Prostate gland (tissue), 2 donors: ENCODE measurements at regions not wholly inside any gene's neighbourhood (a gene's known extent, or its start where the extent isn't known, plus 50 kb on each side); places are given as distances from the start of the nearest gene placed in this dataset.

Experiments used
- DNase-seq: peaks from one replicate; pipeline ENCODE4 v3.0.0-alpha.2; 2019; ENCODE audit warnings: low spot score
- H3K27ac ChIP-seq, 2 donors: fragments of 200-600 bp; sonication (generic); 2 replicates each; pipeline ENCODE4 v1.5.1; 2017 to 2019
- H3K27me3 ChIP-seq: fragments of 200-600 bp; sonication (generic); replicated peaks from 2 replicates; pipeline ENCODE4 v1.5.1; 2019; ENCODE audit not compliant: insufficient read depth
- H3K36me3 ChIP-seq, 2 donors: fragments of 200-600 bp; sonication (generic); 1 replicate in 1 of 2; 2 replicates in 1 of 2; pipeline versions ENCODE4 v1.5.1 to v1.8.1; 2017 to 2019
- H3K4me1 ChIP-seq: fragments of 200-600 bp; sonication (generic); replicated peaks from 2 replicates; pipeline ENCODE4 v1.5.1; 2019
- H3K4me3 ChIP-seq, 2 donors: fragments of 200-600 bp; sonication (generic); 2 replicates each; pipeline ENCODE4 v1.5.1; 2017 to 2019
- H3K9me3 ChIP-seq: fragments of 200-600 bp; sonication (generic); 2 replicates; pipeline ENCODE4 v1.5.1; 2017
- CTCF ChIP-seq, 4 experiments: fragments of 200-600 bp in 2 of 4; fragments of 450-650 bp in 2 of 4; sonication (generic) in 2 of 4; IDR thresholded peaks; 1 replicate in 3 of 4; 2 replicates in 1 of 4; pipeline ENCODE4 v1.5.1; 2016 to 2019; ENCODE audit warnings: antibody characterized with exemption in 4 of 4, mild to moderate bottlenecking in 2 of 4, moderate library complexity in 2 of 4
- POLR2A ChIP-seq: fragments of 450-650 bp; IDR thresholded peaks from one replicate; pipeline ENCODE4 v1.6.1; 2016; ENCODE audit warnings: antibody characterized with exemption, mild to moderate bottlenecking
- POLR2AphosphoS5 ChIP-seq: sonication (generic); formaldehyde crosslinking; IDR thresholded peaks from one replicate; pipeline ENCODE4 v1.6.1; 2017; ENCODE audit warnings: antibody characterized with exemption
- WGBS: methylation state at CpG from one replicate; pipeline ENCODE4 v1.1.5; 2018; 5-methylcytosine and 5-hydroxymethylcytosine counted together
- intact Hi-C: fragments of 100-400 bp; cut with DNase I; formaldehyde crosslinking; loops from one replicate; pipeline ENCODE4 v1.14.2; 2022

DNA sequence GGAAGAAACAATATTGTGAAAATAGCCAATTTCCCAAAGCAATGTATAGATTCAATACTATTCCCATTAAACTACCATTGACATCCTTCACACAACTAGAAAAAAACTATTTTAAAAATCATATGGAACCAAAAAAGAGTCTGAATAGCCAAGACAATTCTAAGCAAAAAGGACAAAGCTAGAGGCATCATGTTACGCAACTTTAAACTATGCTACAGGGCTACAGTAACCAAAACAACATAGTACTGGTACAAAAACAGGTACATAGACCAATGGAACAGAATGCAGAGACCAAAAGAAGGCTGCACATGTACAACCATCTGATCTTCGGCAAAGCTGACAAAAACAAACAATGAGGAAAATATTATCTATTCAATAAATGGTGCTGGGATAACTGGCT lies 233.3 kb upstream of the TMPRSS15 start:
- H3K9me3 ChIP-seq, result no peaks in the 10 kb centered on the region
- no peak for TF ChIP-seq POLR2AphosphoS5
- TF ChIP-seq CTCF (IDR thresholded peaks at IDR 0.05), result no peak
- no peak for TF ChIP-seq POLR2A
- no peaks in the 10 kb centered on the region for H3K27me3 ChIP-seq
- H3K4me1 ChIP-seq, result no peaks in the 10 kb centered on the region
- no peak for DNase-seq
- intact Hi-C loops, result no loop called here
- H3K27ac ChIP-seq, result no peak overlapping the region
- WGBS, result 86% methylated on average over 2 of the region's 2 CpGs
- no peaks in the 10 kb centered on the region for H3K36me3 ChIP-seq
- no peak overlapping the region for H3K4me3 ChIP-seq

DNA sequence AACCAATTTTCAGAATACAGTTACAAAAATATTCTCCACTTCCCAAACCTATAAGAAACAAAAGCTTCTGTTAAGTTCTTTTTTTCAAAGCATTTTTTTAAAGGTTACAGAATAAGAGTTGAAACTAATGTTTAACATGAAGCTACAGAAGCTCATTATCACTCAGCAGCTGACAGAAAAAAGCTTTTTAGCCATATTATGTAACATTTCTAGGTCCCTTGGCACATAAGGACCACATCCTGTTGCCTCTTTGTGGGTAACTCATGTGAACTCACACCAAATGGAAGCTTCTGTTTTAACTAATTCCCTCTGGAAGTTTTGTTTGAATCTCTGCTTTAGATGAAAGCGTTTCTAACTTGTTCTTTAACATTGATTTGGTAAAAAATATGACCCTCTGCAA lies 242.5 kb upstream of the TMPRSS15 start:
- H3K27ac ChIP-seq, result no peak overlapping the region
- no peaks in the 10 kb centered on the region for H3K27me3 ChIP-seq
- no peaks in the 10 kb centered on the region for H3K4me1 ChIP-seq

GRCh38 chr21:18655931-18656330 lies 252.3 kb upstream of the TMPRSS15 start:
- TF ChIP-seq POLR2AphosphoS5 (no peak), POLR2A (no peak), CTCF (IDR thresholded peaks at IDR 0.05) (no peak)
- Histone ChIP-seq H3K27ac (no peak overlapping the region), H3K4me1 (no peaks in the 10 kb centered on the region), H3K4me3 (no peak overlapping the region), H3K9me3 (no peaks in the 10 kb centered on the region), H3K36me3 (no peaks in the 10 kb centered on the region), H3K27me3 (no peaks in the 10 kb centered on the region)
- intact Hi-C loops, result no loop called here
- no peak for DNase-seq
- WGBS, result 62% methylated on average over 3 of the region's 3 CpGs

More for the DNA sequence above, 242.5 kb upstream of the TMPRSS15 start:
- no peak overlapping the region for H3K4me3 ChIP-seq
- H3K36me3 ChIP-seq, result no peaks in the 10 kb centered on the region
- WGBS, result 79% methylated on average over 1 of the region's 1 CpG
- intact Hi-C loops, result no loop called here
- no peak for TF ChIP-seq CTCF (IDR thresholded peaks at IDR 0.05)
- TF ChIP-seq POLR2AphosphoS5, result no peak
- no peak for TF ChIP-seq POLR2A
- no peaks in the 10 kb centered on the region for H3K9me3 ChIP-seq
- no peak for DNase-seq

DNA sequence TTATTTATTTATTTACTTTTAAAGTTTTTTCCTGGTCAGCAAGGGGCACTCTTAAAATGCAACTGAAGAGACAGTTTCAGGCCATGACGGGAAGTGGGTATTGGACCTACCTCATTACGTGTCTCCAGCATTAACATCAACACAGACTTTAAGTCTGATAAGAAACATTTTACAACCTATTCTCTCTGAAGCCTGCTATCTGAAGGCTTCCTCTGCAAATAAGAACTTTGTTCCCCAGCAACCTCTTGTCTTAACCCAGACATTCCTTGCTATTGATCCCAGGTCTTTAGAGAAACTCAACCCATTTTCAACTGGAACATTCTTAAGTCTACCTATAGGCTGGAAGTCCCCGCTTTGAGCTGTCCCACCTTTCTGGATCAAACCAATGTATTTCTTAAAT lies 258.3 kb upstream of the TMPRSS15 start:
- H3K27ac ChIP-seq, result no peak overlapping the region
- TF ChIP-seq POLR2A, result no peak
- no peak for TF ChIP-seq POLR2AphosphoS5
- no peak for TF ChIP-seq CTCF (IDR thresholded peaks at IDR 0.05)
- no peaks in the 10 kb centered on the region for H3K4me1 ChIP-seq
- H3K4me3 ChIP-seq, result no peak overlapping the region
- no peaks in the 10 kb centered on the region for H3K9me3 ChIP-seq
- no peak for DNase-seq
- intact Hi-C loops, result no loop called here
- WGBS, result 50% methylated on average over 3 of the region's 3 CpGs
- no peaks in the 10 kb centered on the region for H3K27me3 ChIP-seq
- no peaks in the 10 kb centered on the region for H3K36me3 ChIP-seq

- Histone ChIP-seq H3K27ac (no peak overlapping the region), H3K4me3 (no peak overlapping the region), H3K4me1 (no peaks in the 10 kb centered on the region), H3K36me3 (no peaks in the 10 kb centered on the region), H3K27me3 (no peaks in the 10 kb centered on the region), H3K9me3 (no peaks in the 10 kb centered on the region)
- intact Hi-C loops, result no loop called here
- WGBS, result 75% methylated on average over 3 of the region's 3 CpGs
- no peak for DNase-seq
- TF ChIP-seq POLR2A (no peak), POLR2AphosphoS5 (no peak), CTCF (IDR thresholded peaks at IDR 0.05) (no peak)
Observed at GRCh38 chr21:18663663-18664062, 260.1 kb upstream of the TMPRSS15 start.
